Activated T-cell treated with anti-CD3 and anti-CD28 coated beads for 24 hours (primary cell): ENCODE measurements at regions not wholly inside any gene's neighbourhood (a gene's known extent, or its start where the extent isn't known, plus 50 kb on each side); places are given as distances from the start of the nearest gene placed in this dataset.

Source experiments
- DNase-seq: peaks from one replicate; pipeline ENCODE4 v3.0.0-alpha.2; 2020; ENCODE audit warnings: low read depth

GRCh38 chr1:234732671-234733390 lies 122.9 kb upstream of the IRF2BP2 start:
- no peak for DNase-seq

GRCh38 chr1:234732260-234732659 lies 122.3 kb upstream of the IRF2BP2 start:
- DNase-seq = no peak

GRCh38 chr1:234731569-234732085 lies 121.6 kb upstream of the IRF2BP2 start:
- no peak for DNase-seq

- DNase-seq = peak; percentile 43
Measured at GRCh38 chr1:234730770-234731568, 121.0 kb upstream of the IRF2BP2 start.

GRCh38 chr1:234730475-234730769 lies 120.4 kb upstream of the IRF2BP2 start:
- no peak for DNase-seq

GRCh38 chr1:234729561-234730474 lies 119.8 kb upstream of the IRF2BP2 start:
- DNase-seq = no peak

- DNase-seq = no peak
Measured at GRCh38 chr1:234728740-234729139, 118.8 kb upstream of the IRF2BP2 start.

- no peak for DNase-seq
Measured at GRCh38 chr1:234727018-234727940, 117.3 kb upstream of the IRF2BP2 start.

GRCh38 chr1:234726359-234726943 lies 116.5 kb upstream of the IRF2BP2 start:
- DNase-seq = no peak

GRCh38 chr1:234725177-234726132 lies 115.5 kb upstream of the IRF2BP2 start:
- peak; percentile 41 for DNase-seq

GRCh38 chr1:234724516-234725176 lies 114.7 kb upstream of the IRF2BP2 start:
- DNase-seq = no peak

GRCh38 chr1:234722904-234723720 lies 113.1 kb upstream of the IRF2BP2 start:
- DNase-seq = peak; percentile 71

- DNase-seq = no peak
Measured at GRCh38 chr1:234722270-234722704, 112.3 kb upstream of the IRF2BP2 start.

GRCh38 chr1:234721476-234722269 lies 111.7 kb upstream of the IRF2BP2 start:
- DNase-seq = no peak

- no peak for DNase-seq
Measured at GRCh38 chr1:234720709-234721441, 110.9 kb upstream of the IRF2BP2 start.

- no peak for DNase-seq
Measured at GRCh38 chr1:234719454-234720251, 109.7 kb upstream of the IRF2BP2 start.
